ENCODE measurements at regions not wholly inside any gene's neighbourhood (a gene's known extent, or its start where the extent isn't known, plus 50 kb on each side); places are given as distances from the start of the nearest gene placed in this dataset.

DNA sequence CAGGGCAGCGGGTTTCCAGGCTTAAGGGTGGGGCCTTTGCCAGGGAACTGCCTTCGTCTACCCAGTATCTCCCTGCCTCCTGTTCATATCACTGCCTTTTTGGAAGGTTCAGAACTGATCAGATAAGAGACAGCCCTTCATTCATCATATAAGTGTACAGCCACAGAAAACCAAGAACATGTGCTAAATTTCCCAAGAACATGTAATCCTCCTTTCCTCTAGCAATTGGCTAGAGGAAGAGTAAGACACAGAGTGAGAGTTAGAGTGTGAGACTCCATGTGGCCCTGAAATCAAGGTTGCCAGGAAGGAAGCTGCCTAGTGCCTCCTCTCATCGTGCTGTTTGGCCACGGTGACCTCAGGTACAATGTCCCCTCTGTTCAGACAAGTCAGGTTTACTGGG is 770.9 kb downstream of the TNS3 start:
- no peak for DNase-seq (ENCODE audit: low read depth)

DNA sequence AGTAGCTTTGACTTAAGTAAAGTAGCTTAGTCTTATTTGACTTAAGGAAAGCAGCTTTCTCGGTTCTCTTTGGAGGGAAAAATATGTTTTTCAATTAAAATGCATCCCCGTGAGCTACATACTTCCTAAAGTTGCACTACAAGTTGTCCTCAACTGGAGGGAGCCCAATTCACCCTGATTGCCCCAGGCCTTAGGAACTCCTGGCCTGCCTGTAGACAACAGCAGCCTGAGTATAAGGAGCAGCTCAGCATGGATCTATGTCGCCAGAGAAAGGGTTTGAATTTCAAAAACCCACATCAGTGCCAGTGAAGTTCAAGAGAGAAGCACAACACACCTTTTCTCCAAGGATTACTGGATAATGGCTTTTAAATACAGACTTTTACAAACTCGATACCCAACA is 772.0 kb downstream of the TNS3 start:
- DNase-seq (ENCODE audit: low read depth) = no peak

DNA sequence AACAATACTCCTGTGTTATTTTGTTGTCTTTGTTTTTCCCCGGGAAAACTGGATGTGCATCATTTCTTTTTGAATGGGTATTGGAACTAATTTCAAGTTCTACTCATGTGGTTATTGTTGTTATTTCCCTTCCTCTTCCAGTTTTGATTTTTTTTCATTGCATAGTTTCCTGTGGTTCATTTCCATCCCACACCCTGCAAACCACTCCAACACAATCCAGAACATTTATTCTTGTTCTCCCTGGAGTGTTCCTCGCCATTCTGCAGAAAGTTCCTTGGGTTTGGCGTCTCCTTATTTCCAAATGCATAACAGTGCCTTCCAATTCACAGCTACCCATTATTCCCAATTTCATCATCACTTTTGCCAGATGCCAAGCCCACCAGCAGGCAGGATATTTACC is 775.1 kb downstream of the TNS3 start:
- no peak for DNase-seq (ENCODE audit: low read depth)

DNA sequence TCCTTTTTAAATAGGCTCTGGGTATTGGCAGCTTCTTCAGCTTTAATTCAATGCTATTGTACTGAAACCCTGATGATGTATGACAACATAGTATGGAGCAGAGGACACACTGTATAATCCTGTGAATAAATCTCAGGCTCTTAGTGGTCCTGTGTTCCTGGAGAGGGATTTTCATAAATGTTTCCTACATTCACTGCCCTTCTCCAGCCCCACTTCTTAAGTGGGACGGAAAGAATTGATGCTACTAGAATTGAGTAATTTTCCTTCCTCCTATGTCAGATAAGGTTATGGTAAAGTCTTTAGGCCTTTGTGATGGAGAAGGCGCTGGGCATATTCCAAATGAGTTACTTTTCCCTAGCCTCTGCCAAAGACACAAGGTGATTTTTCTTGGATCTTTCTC is 779.4 kb downstream of the TNS3 start:
- DNase-seq (ENCODE audit: low read depth) = no peak

DNA sequence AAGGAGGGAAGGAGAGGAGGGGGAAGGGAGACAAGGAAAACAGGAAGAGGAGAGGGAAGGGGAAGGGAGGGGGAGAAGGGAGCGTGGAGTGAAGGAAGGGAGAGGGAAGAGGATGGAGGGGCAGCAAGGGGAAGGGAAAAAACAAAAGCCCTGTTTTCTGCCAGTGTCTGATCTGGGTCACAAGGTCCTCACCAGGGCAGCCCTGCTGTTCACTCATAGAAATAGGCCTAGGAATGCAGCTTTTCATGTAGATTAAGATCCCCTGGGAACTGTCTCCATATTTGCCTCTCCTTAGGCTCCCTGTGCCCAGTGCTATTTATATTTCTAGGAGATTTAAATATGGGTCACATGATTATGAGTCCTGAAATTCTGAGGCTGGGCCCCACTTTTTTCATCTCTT is 790.7 kb downstream of the TNS3 start:
- DNase-seq (ENCODE audit: low read depth) = no peak

DNA sequence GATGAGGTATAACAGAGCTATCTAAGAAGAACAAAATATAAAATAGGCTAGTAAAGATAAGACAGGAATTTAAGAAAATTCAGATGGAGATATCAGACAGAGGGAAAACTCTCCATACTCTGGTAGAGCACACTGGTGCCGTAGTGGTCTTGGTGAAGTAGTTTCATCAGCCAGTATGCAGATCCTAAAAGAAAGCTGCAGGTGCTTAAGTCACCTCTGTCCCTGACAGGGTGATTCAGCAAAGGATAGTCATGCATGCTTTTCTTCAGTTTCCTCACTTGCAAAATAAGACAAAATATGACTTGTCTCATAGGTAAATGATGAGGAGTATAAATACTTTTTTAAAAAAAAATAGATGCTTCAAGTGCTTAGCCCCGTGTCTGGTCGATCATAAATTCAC is 794.9 kb downstream of the TNS3 start:
- no peak for DNase-seq (ENCODE audit: low read depth)

DNA sequence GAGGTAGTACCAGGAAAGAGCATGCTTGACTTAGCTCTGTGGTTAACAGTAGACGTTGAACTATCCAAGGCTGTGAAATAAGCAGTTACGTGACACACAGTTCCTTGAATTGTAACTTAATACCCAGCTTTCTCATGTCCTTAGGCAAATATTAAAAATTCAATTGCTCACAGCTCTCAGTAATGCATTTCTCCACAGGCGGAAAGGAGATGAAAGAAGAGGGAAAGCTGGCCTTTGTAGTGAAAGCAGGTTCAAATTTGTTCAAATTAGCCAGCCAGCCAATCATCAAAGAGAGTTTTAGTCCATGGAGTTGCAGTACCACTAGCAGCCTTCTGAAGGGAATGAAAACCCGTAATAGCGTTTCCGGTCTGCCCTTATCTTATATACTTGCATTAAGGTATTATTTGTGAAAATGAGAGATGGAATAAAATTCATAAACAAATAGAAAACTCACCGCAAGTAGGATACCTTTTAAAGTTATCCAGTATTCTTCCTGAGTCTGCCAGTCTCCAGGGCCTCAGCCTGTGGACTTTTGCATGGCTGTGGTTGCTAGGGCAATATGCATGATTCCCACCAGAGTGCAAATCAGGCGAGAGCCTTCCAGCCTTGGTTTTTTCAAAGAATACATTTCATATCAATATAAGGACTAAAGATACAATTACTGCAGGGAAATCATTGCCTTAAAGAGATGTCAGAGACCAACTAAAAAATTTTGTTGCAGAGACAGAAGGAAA is 795.5 kb downstream of the TNS3 start:
- DNase-seq (ENCODE audit: low read depth) = no peak

DNA sequence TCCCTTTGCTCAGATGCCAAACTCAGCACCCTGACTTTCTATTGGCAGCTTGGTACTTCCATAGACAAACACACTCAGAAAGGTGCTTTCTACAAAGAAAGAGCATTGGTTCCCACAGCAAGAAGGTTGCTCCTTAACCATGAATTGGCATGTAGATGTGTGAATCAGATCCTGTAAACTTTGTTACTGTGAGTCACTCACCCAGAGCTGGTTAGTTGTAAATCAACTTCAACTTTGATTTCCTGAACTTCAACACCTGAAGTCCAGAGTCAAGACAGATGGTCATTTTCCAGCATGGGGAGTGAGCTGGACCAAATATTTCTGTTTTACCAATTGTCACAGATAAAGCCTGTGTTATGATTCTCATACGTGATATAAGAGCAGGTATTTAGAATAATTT is 797.2 kb downstream of the TNS3 start:
- no peak for DNase-seq (ENCODE audit: low read depth)

DNA sequence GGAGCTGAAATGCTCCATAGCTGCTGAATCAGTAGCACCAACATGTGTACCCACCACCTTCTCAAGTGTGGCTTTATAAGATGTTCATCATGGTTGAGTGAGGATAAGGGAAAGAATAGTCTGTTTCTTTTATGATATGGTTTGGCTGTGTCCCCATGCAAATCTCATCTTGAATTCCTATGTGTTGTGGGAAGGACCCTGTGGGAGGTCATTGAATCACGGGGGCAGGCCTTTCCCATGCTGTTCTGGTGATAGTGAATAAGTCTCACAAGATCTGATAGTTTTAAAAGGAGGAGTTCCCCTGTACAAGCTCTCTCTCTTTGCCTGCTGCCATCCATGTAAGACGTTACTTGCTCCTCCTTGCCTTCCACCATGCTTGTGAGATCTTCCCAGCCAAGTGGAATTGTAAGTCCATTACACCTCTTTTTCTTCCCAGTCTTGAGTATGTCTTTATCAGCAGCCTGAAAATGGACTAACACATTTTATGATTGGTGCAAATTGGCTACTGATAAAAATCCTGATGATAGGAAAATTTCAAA is 799.9 kb downstream of the TNS3 start:
- no peak for DNase-seq (ENCODE audit: low read depth)

DNA sequence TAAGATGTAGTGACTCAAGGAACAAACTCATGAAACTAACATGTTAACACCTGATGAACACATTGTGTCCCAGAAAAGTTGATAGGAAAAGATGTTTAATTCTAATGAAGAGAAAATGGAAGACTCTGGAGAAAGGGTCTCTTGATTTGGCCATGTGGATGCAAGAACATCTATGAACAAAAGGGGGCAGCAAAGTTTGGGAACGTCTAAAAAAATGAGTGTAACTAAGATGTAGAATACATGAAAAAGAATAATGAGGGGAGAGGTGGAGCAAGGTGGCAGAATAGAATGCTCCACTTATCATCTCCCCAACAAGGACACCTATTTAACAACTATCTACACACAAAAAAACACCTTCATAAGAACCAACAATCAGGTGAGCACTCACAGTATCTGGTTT is 805.1 kb downstream of the TNS3 start:
- DNase-seq (ENCODE audit: low read depth) = no peak

DNA sequence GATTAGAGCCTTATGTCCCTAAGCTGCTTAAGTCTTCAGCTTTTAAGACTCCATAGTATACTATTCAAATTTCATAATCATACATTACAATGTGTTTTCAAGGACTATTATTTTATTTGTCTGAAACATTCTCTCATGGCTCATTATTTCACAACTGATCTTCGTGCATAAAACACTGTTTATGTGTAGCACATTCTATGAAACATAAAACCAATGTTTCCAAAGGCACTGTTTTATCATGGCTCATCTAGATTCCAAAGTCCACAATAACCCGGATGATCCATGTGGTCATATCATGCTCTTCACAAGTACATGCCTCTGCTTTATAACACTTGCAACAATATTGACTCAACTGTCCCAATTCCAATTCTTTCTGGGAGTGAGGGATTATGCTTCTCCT is 806.1 kb downstream of the TNS3 start:
- no peak for DNase-seq (ENCODE audit: low read depth)

DNA sequence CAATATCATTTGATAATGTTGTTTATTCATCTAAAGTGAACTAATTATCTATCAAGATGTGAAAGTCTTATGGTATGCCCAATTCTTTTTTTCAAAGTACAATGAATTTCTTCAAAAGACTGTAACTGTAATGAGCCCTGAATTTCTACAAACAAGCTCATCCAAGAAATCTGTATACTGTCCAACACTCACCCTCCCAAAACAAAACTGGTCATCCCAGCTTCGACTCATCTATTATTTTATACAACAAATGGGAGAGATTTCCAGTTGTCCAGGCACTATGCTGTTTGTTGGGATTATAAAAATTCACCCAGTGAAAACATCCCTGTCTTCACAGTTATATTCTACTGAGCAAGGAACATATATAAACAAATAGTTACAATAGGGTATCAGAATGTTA is 806.9 kb downstream of the TNS3 start:
- no peak for DNase-seq (ENCODE audit: low read depth)

DNA sequence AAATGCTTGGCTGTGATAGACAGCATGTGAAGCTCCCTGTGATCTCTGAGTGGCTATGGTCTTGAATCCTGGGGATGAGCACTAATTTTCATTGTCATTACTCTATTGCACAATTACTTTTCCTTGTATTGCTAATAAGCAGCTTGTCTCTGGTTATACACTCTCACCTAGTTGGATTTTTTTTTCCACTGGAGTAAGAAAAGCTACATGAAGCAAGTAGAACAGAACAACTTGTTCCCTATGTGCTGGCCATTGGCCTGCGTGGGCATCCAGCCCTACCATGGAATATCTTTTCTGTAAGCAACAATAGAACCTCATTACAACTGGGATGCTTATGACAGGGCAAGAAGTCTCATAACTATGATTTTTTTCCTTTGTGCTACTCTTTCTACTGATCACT is 807.4 kb downstream of the TNS3 start:
- DNase-seq (ENCODE audit: low read depth) = no peak

DNA sequence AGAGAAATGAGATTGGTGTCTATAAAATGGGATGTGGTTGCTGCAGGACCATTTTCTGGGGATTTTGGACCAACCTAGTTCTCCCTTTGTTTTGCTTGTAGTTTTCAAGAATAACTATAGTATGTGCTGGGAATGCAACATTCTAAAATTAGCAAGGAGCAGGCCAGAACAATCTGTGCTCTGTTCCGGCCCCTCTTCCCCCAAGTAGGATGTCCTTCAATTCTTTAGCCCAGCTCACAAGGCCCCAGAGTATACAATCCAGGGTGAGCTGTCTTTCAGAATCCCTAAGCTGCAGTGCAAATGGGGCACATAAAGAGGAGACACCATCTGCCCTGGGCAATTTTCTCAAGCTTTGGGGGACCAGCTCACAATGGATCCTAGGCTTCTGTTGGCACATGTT is 809.1 kb downstream of the TNS3 start:
- DNase-seq (ENCODE audit: low read depth) = no peak

DNA sequence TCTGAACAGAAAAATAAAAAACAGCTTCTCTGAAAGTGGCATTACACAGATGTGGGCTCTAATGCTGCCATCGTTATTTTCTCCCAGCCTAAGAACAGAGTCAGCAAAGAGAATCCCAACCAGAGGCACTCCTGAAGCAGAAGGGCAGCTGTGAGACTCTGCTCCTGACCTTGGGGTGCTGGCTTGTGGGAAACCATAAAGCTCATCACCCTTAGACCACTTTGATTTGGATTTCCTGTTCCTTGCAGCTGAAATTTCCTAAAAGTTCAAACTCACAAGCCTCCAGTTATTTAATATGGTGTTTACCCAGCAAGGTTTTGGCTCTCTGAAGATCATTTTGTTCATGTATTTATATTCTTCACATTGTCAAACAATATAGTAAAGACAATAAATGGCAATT is 814.8 kb downstream of the TNS3 start:
- no peak for DNase-seq (ENCODE audit: low read depth)

DNA sequence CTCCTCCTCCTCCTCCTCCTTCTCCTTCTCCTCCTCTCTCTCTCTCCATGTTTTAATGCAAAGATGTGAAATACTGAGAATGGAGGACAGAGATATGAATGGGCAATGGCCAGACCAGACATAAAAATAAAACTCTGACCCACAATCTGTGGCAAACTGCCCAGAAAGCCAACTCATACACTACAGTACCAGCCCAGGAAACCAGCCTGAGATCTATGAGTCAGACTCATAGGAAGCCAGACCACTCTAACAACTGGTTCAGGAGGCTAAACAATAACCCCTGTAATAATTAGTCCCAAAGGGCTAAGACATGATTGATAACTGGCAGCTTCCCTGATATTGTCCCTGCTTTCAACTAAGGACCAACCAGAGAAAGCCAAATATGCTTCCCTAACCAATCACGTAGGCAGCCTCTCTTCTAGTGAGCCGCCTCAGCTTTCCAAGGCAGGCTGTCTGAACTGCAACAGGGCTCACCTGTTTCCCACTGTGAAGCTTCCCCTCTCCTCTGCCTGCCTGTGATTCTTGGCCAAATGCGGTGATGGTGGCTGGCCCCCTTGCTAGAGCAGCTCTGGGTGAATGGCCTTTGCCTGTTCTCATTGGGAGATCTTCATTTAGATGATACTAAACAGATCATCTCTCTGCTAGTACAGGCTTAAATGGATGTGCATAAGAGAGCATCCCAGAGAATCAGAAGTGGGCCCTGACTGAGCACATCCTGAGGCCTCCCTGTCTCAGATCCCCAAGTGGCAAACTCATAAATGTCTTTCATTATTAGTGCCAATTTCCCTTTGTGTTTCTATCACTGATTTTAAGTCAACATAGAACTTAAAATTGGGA is 817.6 kb downstream of the TNS3 start:
- DNase-seq (ENCODE audit: low read depth) = no peak

DNA sequence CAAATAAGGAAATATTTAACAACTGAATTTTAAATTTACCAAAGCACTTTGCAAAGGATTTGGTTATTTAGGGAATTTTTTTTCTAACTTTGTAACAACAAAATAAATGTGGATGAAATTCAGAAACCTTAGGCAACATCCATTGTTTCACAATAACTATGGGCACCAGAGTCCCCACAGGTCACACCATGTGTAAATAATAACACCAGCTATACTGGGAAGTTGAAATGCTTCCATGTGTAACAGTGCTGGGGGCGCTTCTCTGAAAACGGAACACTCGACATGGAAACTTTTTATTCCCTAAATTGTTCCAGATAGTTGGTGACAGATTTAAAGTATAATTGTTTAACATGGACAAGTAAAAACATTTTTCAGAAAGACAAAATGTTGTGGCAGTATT is 818.6 kb downstream of the TNS3 start:
- no peak for DNase-seq (ENCODE audit: low read depth)

DNA sequence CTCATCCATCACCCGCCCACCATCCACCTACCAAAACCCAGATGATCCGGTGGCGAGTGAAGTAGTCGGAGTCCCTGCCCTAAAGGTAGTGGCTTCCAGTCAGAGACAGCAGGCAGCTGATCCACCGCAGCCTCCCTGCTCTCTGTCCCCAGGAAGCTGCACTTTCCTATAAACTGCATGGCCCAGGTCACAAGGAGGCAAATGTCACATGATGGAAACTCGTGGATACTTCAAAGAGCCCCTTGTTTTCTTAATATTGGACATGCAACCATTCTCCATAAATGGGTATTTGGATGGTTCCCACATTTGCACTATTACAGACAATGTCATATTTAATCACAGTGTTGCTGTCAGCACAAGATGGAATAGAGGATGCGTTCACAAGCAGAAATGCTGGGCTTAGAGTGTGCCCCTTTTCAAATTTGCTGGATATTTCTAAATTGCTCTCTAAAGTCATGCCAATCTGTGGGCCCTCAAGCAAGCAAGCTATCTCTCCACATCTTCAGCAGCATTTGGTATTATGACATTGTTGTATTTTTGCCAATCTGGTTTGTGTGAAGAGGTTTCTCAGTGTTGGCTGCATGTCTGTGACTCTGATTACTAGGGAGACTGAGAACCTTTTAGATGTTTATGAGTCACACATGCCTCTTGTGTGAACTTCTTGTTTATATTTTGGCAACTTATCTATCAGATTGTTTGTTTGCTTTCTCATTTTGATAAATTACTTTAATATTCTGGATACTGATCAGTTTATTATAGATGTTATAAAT is 822.0 kb downstream of the TNS3 start:
- DNase-seq (ENCODE audit: low read depth) = no peak

DNA sequence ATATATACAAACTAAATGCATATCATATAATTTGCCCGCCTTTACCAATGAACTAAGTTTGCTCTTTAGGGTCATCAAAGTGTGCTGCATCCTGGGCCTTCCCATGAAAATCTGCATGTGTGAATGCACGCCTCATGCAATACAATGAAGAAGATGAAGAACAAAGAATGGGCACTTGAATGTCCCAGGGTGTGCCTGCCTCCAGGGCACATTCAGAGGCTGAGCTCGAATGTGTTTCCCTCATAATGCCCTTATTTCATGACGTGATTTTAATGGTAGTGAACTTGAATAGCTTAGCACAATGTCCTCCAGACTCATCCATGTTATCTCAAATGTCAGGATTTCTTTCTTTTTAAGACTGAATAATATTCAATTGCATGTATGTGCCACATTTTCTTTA is 824.9 kb downstream of the TNS3 start:
- no peak for DNase-seq (ENCODE audit: low read depth)

DNA sequence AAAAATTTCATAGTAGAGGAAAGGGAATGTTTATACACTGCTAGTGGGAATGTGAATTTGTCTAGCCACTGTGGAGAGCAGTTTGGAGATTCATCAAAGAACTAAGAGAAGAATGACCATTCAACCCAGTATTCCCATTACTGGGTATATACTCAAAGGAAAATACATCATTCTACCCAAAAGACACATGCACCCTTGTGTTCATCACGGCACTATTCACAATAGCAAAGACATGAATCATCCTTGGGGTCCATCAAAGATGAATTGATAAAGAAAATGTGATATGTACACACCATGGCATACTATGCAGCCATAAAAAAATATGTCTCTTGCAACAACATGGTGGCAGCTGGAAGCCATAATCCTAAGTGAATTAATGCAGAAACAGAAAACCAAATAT is 825.7 kb downstream of the TNS3 start:
- no peak for DNase-seq (ENCODE audit: low read depth)

DNA sequence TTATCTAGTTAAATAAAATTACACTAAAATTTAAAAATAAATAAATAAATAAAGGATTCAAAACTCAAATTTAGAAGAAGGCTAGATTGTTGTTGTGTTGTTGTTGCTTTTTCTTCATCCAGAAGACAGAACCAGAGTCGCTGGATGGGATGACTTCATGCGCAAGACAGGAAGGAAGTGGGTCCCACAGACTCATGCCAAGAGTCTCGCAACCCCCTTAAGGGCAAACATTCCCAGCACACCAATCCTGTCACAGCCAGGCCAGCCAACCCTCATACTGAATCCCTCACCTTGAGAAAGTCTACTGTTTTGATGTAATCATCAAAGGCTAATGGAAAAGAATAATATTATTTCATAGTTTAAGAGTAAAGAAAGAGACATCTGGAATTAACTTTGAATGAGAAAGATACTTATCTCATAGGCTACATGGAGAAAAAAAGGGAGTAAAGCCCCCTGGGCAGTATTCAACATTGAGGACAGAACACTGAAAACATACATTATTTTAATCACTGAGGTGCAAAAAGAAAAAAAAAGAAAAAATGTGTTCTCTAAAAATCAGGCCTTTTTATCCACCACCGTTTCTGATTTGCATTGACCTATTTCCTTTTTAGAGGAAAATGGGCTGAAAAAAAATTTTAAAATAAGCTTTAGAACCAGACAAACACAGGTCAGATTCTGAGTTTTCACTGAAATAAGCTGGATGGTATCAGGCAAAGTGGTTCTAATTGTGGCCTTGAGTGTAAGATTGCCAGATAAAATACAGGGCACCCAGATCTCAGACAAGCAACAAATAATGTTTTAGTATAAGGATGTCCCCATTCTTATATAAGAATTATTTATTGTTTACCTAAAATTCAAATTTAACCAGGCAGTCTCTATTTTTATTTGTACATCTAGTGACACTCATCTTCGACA is 826.5 kb downstream of the TNS3 start:
- no peak for DNase-seq (ENCODE audit: low read depth)
